ENCODE measurements at regions not wholly inside any gene's neighbourhood (a gene's known extent, or its start where the extent isn't known, plus 50 kb on each side); places are given as distances from the start of the nearest gene placed in this dataset.
"Not testable (repeated sequence)": the region's sequence is repeated elsewhere in the genome, so short reads cannot be mapped to it uniquely, and the experiment has no call there.

DNA sequence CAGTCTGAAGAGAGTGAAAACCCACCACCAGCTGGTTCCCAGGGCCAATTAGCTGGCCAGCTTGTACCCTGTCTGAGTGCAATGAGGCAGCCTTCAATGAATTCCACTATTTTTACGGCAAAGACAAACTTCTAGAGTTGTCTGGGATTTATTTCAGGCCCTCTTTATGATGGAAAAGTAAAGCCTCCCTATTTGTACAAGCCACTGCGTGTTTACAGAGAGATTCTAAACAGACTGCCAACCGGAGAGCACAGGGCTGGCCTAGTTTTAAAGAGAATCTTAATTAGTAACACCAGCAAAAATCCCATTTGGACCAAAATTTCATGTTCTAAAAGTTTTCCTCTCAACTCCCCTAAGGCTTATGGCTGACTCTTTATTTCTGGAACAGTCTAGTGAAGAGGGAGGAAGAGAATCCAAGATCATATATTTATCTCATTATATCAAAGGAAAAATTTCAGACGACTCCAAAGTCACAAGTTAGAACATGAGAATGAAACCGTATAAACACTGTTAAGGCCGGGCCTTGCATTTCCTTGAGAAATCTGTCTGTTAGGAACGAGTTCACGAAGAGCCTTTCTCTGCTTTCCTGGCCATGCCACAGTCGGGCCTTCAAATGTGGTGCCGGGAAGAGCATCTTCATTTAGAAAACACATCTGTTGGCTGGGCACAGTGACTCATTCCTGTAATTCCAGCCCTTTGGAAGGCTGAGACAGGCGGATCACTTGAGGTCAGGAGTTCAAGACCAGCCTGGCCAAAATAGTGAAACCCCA lies 724.6 kb upstream of the NRP1 start:
- peaks cover 5 to 10% of the 10 kb centered on the region in 2 donors for H3K9me3 ChIP-seq (ENCODE audit: control insufficient read depth in 1 of 2, low read length in 2 of 2)
- H3K9ac ChIP-seq (ENCODE audit: low read depth in 1 of 2, low read length in 2 of 2), result no peak overlapping the region
- no peaks in the 10 kb centered on the region for H3K36me3 ChIP-seq (ENCODE audit: control insufficient read depth in 1 of 2, insufficient read depth in 2 of 2, low read length in 2 of 2)
- H3K4me3 ChIP-seq (ENCODE audit: low read depth in 1 of 2, low read length in 2 of 2), result no peak overlapping the region
- no peaks in the 10 kb centered on the region for H3K4me1 ChIP-seq (ENCODE audit: control insufficient read depth in 1 of 2, insufficient read depth in 2 of 2, low read length in 2 of 2)
- H3K27me3 ChIP-seq (ENCODE audit: control insufficient read depth in 1 of 2, insufficient read depth in 2 of 2, low read length in 2 of 2), result no peaks in the 10 kb centered on the region
- H3K27ac ChIP-seq (ENCODE audit: low read depth, low read length), result no peak overlapping the region

DNA sequence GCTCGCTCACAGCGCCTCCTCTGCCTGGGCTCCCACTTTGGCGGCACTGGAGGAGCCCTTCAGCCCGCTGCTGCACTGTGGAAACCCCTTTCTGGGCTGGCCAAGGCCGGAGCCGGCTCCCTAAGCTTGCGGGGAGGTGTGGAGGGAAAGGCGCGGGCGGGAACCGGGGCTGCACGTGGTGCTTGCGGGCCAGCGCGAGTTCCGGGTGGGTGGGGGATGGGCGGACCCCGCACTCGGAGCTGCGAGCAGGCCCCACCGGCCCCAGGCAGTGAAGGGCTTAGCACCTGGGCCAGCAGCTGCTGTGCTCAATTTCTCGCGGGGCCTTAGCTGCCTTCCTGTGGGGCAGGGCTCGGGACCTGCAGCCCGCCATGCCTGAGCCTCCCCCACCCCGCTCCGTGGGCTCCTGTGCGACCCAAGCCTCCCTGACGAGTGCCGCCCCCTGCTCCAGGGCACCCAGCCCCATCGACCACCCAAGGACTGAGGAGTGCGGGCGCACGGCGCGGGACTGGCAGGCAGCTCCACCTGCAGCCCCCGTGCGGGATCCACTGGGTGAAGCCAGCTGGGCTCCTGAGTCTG lies 721.0 kb upstream of the NRP1 start:
- H3K4me3 ChIP-seq (ENCODE audit: low read depth in 1 of 2, low read length in 2 of 2); H3K27me3 ChIP-seq (ENCODE audit: control insufficient read depth in 1 of 2, insufficient read depth in 2 of 2, low read length in 2 of 2); H3K9me3 ChIP-seq (ENCODE audit: control insufficient read depth in 1 of 2, low read length in 2 of 2); H3K9ac ChIP-seq (ENCODE audit: low read depth in 1 of 2, low read length in 2 of 2); H3K4me1 ChIP-seq (ENCODE audit: control insufficient read depth in 1 of 2, insufficient read depth in 2 of 2, low read length in 2 of 2); H3K36me3 ChIP-seq (ENCODE audit: control insufficient read depth in 1 of 2, insufficient read depth in 2 of 2, low read length in 2 of 2); H3K27ac ChIP-seq (ENCODE audit: low read depth, low read length): not testable (repeated sequence)

DNA sequence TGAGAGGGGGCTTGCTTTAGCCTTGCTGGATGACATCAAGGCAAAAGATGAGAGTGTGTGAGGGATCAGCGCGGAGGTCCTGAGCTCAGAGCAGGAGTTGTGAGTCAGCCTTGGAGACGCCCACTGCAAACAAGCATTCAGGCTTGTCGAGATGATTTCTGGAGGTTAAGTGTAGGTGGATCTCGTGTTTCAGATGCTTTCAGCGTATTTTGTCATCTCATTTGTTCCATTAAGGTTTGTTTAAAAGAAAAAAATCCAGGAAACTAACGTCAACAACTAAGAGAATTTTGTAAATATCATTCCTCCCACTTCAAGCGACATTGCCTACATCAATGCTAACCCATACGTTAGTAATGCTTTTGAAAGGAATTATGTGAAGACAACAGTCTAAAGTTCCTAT lies 715.4 kb upstream of the NRP1 start:
- Histone ChIP-seq H3K4me3 (ENCODE audit: low read depth in 1 of 2, low read length in 2 of 2) (no peak overlapping the region), H3K9me3 (ENCODE audit: control insufficient read depth in 1 of 2, low read length in 2 of 2) (no peaks in the 10 kb centered on the region), H3K27ac (ENCODE audit: low read depth, low read length) (no peak overlapping the region), H3K36me3 (ENCODE audit: control insufficient read depth in 1 of 2, insufficient read depth in 2 of 2, low read length in 2 of 2) (no peaks in the 10 kb centered on the region), H3K27me3 (ENCODE audit: control insufficient read depth in 1 of 2, insufficient read depth in 2 of 2, low read length in 2 of 2) (no peaks in the 10 kb centered on the region), H3K4me1 (ENCODE audit: control insufficient read depth in 1 of 2, insufficient read depth in 2 of 2, low read length in 2 of 2) (no peaks in the 10 kb centered on the region), H3K9ac (ENCODE audit: low read depth in 1 of 2, low read length in 2 of 2) (no peak overlapping the region)

DNA sequence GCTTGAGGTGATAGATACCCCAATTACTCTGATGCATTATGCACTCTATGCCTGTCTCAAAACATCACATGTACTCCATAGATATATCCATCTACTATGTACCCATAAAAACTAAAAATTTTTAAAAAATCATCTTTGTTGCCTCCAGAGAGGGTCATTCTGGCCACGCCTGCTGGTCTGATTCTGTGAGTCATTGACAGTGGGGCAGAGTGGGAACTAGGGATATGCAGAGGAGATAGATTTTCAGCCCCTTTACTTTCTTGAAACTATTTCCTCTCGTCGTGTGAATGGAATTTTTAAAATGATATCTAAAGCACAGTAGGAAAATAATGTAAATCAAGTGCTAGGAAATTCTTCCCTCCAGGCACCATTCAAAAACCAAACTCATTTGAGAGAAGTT lies 715.0 kb upstream of the NRP1 start:
- H3K9ac ChIP-seq (ENCODE audit: low read depth in 1 of 2, low read length in 2 of 2), result no peak overlapping the region
- H3K9me3 ChIP-seq (ENCODE audit: control insufficient read depth in 1 of 2, low read length in 2 of 2), result no peaks in the 10 kb centered on the region
- H3K4me1 ChIP-seq (ENCODE audit: control insufficient read depth in 1 of 2, insufficient read depth in 2 of 2, low read length in 2 of 2), result no peaks in the 10 kb centered on the region
- H3K27me3 ChIP-seq (ENCODE audit: control insufficient read depth in 1 of 2, insufficient read depth in 2 of 2, low read length in 2 of 2), result no peaks in the 10 kb centered on the region
- no peak overlapping the region for H3K27ac ChIP-seq (ENCODE audit: low read depth, low read length)
- no peaks in the 10 kb centered on the region for H3K36me3 ChIP-seq (ENCODE audit: control insufficient read depth in 1 of 2, insufficient read depth in 2 of 2, low read length in 2 of 2)
- H3K4me3 ChIP-seq (ENCODE audit: low read depth in 1 of 2, low read length in 2 of 2), result no peak overlapping the region

DNA sequence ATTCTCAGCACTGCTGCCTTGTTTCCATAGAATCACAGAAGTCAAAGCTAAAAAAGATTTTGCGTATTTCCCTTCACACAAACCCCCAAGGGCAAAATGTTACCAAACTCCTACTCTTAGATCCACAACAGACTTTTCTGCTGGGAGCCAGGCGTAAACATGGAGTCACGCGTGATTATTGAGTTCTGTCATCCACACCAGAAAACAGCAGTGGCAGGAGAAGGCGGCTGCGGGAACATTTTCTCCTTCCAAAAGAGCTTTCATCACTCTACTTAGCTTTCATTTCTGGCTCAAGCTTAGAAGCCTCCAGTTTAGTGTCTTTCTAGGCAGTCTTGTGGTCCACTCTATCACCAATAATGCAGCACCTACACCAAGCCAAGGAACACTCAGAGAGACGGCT lies 712.9 kb upstream of the NRP1 start:
- Histone ChIP-seq H3K36me3 (ENCODE audit: control insufficient read depth in 1 of 2, insufficient read depth in 2 of 2, low read length in 2 of 2) (no peaks in the 10 kb centered on the region), H3K4me3 (ENCODE audit: low read depth in 1 of 2, low read length in 2 of 2) (no peak overlapping the region), H3K9me3 (ENCODE audit: control insufficient read depth in 1 of 2, low read length in 2 of 2) (no peaks in the 10 kb centered on the region), H3K9ac (ENCODE audit: low read depth in 1 of 2, low read length in 2 of 2) (no peak overlapping the region), H3K4me1 (ENCODE audit: control insufficient read depth in 1 of 2, insufficient read depth in 2 of 2, low read length in 2 of 2) (no peaks in the 10 kb centered on the region), H3K27me3 (ENCODE audit: control insufficient read depth in 1 of 2, insufficient read depth in 2 of 2, low read length in 2 of 2) (no peaks in the 10 kb centered on the region), H3K27ac (ENCODE audit: low read depth, low read length) (no peak overlapping the region)

DNA sequence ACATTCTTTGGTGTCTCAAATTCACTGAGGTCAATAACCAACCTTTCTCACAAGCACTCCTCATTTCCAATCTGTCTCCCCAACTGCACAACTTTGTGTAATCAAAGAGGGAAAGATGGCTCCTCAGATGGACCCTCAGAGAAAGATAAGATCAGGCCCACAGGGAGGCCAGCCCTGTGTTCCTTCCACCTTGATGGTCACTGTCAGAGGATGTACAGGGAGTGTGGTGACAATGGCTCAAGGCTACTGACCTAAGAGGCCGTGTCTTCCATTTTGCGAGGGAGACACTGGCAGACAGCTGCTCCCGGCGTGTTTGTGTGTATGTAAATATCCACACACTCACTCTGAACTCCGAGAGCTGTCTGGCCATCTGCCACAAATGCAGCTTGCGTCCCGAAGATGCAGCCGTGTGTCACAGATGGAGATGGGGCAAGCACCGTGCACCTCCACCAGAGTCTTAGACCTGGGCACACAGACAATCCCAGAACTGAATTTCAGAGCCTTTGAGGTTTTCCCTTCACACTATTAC lies 712.1 kb upstream of the NRP1 start:
- Histone ChIP-seq H3K9ac (ENCODE audit: low read depth in 1 of 2, low read length in 2 of 2) (no peak overlapping the region), H3K9me3 (ENCODE audit: control insufficient read depth in 1 of 2, low read length in 2 of 2) (no peaks in the 10 kb centered on the region), H3K4me1 (ENCODE audit: control insufficient read depth in 1 of 2, insufficient read depth in 2 of 2, low read length in 2 of 2) (no peaks in the 10 kb centered on the region), H3K27ac (ENCODE audit: low read depth, low read length) (no peak overlapping the region), H3K4me3 (ENCODE audit: low read depth in 1 of 2, low read length in 2 of 2) (no peak overlapping the region), H3K27me3 (ENCODE audit: control insufficient read depth in 1 of 2, insufficient read depth in 2 of 2, low read length in 2 of 2) (no peaks in the 10 kb centered on the region), H3K36me3 (ENCODE audit: control insufficient read depth in 1 of 2, insufficient read depth in 2 of 2, low read length in 2 of 2) (no peaks in the 10 kb centered on the region)

DNA sequence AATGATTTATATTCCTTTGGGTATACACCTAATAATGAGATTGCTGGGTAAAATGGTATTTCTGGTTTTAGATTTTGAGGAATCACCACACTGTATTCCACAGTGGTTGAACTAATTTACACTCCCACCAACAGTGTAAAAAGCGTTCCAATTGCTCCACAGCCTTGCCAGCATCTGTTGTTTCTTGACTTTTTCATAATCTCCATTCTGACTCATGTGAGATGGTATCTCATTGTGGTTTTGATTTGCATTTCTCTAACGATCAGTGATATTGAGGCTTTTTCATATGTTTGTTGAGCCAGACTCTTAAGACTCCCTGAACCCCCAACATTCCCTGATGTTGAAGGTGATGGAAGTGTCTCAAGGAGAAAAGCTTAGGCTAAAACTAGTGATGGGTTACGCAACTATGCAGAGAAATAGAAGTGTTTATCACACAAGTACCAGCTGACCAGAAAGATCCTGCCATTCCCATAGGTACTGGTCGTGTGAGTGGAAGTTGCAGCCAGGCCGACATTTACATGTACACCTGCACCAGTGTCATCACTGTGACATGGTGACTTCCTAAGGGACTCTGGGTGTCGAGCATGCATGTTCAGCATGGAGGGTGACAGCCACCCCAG lies 711.2 kb upstream of the NRP1 start:
- H3K27ac ChIP-seq (ENCODE audit: low read depth, low read length), result no peak overlapping the region
- H3K27me3 ChIP-seq (ENCODE audit: control insufficient read depth in 1 of 2, insufficient read depth in 2 of 2, low read length in 2 of 2), result no peaks in the 10 kb centered on the region

DNA sequence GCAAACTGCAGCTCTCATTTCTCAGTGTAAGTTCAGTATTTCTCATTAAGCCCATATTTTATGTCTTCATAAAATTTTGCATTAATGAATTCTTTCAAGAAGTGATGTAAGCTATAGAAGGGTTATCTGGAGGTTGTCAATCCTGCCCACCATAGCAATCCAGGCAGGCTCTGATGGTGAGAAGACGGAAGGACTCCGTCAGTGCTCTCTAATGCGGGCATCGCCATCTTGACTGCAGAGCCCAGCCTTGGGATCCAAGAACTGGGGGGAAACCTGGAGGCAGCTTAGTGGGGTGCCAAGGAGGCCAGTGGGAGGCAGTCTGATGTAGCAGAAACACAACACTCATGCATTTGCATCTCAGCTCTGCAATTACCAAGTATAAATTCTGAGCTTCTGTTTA lies 707.4 kb upstream of the NRP1 start:
- no peaks in the 10 kb centered on the region for H3K9me3 ChIP-seq (ENCODE audit: control insufficient read depth in 1 of 2, low read length in 2 of 2)
- H3K4me3 ChIP-seq (ENCODE audit: low read depth in 1 of 2, low read length in 2 of 2), result no peak overlapping the region
- no peaks in the 10 kb centered on the region for H3K4me1 ChIP-seq (ENCODE audit: control insufficient read depth in 1 of 2, insufficient read depth in 2 of 2, low read length in 2 of 2)
- H3K27ac ChIP-seq (ENCODE audit: low read depth, low read length), result no peak overlapping the region
- H3K9ac ChIP-seq (ENCODE audit: low read depth in 1 of 2, low read length in 2 of 2), result no peak overlapping the region
- H3K36me3 ChIP-seq (ENCODE audit: control insufficient read depth in 1 of 2, insufficient read depth in 2 of 2, low read length in 2 of 2), result no peaks in the 10 kb centered on the region
- no peaks in the 10 kb centered on the region for H3K27me3 ChIP-seq (ENCODE audit: control insufficient read depth in 1 of 2, insufficient read depth in 2 of 2, low read length in 2 of 2)

More for the DNA sequence above, 711.2 kb upstream of the NRP1 start:
- Histone ChIP-seq H3K36me3 (ENCODE audit: control insufficient read depth in 1 of 2, insufficient read depth in 2 of 2, low read length in 2 of 2) (no peaks in the 10 kb centered on the region), H3K9me3 (ENCODE audit: control insufficient read depth in 1 of 2, low read length in 2 of 2) (no peaks in the 10 kb centered on the region), H3K4me3 (ENCODE audit: low read depth in 1 of 2, low read length in 2 of 2) (no peak overlapping the region), H3K9ac (ENCODE audit: low read depth in 1 of 2, low read length in 2 of 2) (no peak overlapping the region), H3K4me1 (ENCODE audit: control insufficient read depth in 1 of 2, insufficient read depth in 2 of 2, low read length in 2 of 2) (no peaks in the 10 kb centered on the region)

DNA sequence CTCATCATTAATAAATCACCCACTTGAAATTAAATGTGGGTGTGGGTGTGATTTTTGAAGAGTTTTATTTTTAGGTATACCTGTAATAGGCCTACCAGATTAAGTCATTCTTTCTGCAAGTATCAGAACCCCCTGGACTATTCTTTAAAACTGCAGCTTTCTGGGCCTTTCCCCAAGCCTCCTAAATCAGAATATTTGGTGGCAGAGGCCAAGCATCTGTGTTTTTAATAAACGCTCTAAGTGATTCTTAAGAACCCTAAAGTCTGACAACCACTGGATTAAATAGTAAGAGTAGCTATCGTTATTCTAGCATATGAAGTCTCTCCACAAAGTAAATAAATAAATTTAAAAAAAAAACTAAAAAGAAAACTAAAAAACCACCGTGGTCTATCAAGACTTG lies 703.0 kb upstream of the NRP1 start:
- Histone ChIP-seq H3K27me3 (ENCODE audit: control insufficient read depth in 1 of 2, insufficient read depth in 2 of 2, low read length in 2 of 2) (no peaks in the 10 kb centered on the region), H3K9ac (ENCODE audit: low read depth in 1 of 2, low read length in 2 of 2) (no peak overlapping the region), H3K4me3 (ENCODE audit: low read depth in 1 of 2, low read length in 2 of 2) (no peak overlapping the region), H3K9me3 (ENCODE audit: control insufficient read depth in 1 of 2, low read length in 2 of 2) (no peaks in the 10 kb centered on the region), H3K4me1 (ENCODE audit: control insufficient read depth in 1 of 2, insufficient read depth in 2 of 2, low read length in 2 of 2) (no peaks in the 10 kb centered on the region), H3K27ac (ENCODE audit: low read depth, low read length) (no peak overlapping the region), H3K36me3 (ENCODE audit: control insufficient read depth in 1 of 2, insufficient read depth in 2 of 2, low read length in 2 of 2) (no peaks in the 10 kb centered on the region)

DNA sequence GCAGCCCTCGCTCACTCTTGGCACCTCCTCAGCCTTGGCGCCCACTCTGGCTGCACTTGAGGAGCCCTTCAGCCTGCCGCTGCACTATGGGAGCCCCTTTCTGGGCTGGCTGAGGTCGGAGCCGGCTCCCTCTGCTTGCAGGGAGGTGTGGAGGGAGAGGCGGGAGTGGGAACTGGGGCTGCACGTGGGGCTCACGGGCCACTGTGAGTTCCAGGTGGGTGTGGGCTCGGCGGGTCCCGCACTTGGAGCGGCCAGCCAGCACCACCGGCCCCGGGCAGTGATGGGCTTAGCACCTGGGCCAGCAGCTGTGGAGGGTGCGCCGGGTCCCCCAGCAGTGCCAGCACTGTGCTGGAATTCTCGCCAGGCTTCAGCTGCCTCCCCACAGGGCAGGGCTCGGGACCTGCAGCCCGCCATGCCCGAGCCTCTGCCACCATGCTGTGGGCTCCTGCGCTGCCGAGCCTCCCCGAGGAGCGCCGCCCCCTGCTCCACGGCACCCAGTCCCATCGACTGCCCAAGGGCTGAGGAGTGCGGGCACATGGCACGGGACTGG lies 700.8 kb upstream of the NRP1 start:
- H3K27me3 ChIP-seq (ENCODE audit: control insufficient read depth in 1 of 2, insufficient read depth in 2 of 2, low read length in 2 of 2); H3K27ac ChIP-seq (ENCODE audit: low read depth, low read length); H3K36me3 ChIP-seq (ENCODE audit: control insufficient read depth in 1 of 2, insufficient read depth in 2 of 2, low read length in 2 of 2); H3K9ac ChIP-seq (ENCODE audit: low read depth in 1 of 2, low read length in 2 of 2); H3K4me1 ChIP-seq (ENCODE audit: control insufficient read depth in 1 of 2, insufficient read depth in 2 of 2, low read length in 2 of 2); H3K9me3 ChIP-seq (ENCODE audit: control insufficient read depth in 1 of 2, low read length in 2 of 2); H3K4me3 ChIP-seq (ENCODE audit: low read depth in 1 of 2, low read length in 2 of 2): not testable (repeated sequence)

Measured in duodenal mucosa (tissue), 2 donors.